Adrenal gland (tissue), 9 donors: ENCODE measurements at regions not wholly inside any gene's neighbourhood (a gene's known extent, or its start where the extent isn't known, plus 50 kb on each side); places are given as distances from the start of the nearest gene placed in this dataset.

ENCODE experiments used
- DNase-seq, 7 donors: peaks; one replicate each; pipeline ENCODE4 v3.0.0-alpha.2; 2019 to 2020
- H3K27ac ChIP-seq, 5 donors: fragments of 200-600 bp; sonication (generic) in 4 of 5; 1 replicate in 3 of 5; 2 replicates in 2 of 5; pipeline versions ENCODE4 v1.5.1 to v1.8.0; 2016 to 2020; ENCODE audit warnings: mild to moderate bottlenecking in 1 of 5
- H3K27me3 ChIP-seq: fragments of 200-600 bp; 2 replicates; pipeline ENCODE4 v1.8.0; 2021
- H3K36me3 ChIP-seq, 2 donors: fragments of 200-600 bp; replicated peaks in 1 of 2; 1 replicate in 1 of 2; 2 replicates in 1 of 2; pipeline versions ENCODE4 v1.5.1 to v1.8.0; 2018 to 2022
- H3K4me1 ChIP-seq, 2 donors: fragments of 200-600 bp; replicated peaks in 1 of 2; 1 replicate in 1 of 2; 2 replicates in 1 of 2; pipeline versions ENCODE4 v1.5.1 to v1.8.0; 2018 to 2021
- H3K4me3 ChIP-seq, 4 donors: fragments of 200-600 bp; sonication (generic) in 3 of 4; one replicate each; pipeline ENCODE4 v1.5.1; 2016 to 2018
- H3K9me3 ChIP-seq, 3 donors: fragments of 200-600 bp; sonication (generic) in 1 of 3; replicated peaks in 1 of 3; 1 replicate in 2 of 3; 2 replicates in 1 of 3; pipeline versions ENCODE4 v1.5.1 to v1.8.0; 2016 to 2021
- CTCF ChIP-seq, 6 experiments: fragments of 450-650 bp in 4 of 6; fragments of 200-600 bp in 2 of 6; sonication (generic) in 1 of 6; IDR thresholded peaks; 1 replicate in 5 of 6; 2 replicates in 1 of 6; pipeline versions ENCODE4 v1.5.1 to v1.8.0; 2016 to 2021; ENCODE audit warnings: antibody characterized with exemption in 6 of 6, mild to moderate bottlenecking in 2 of 6, moderate library complexity in 1 of 6
- POLR2A ChIP-seq, 2 donors: fragments of 450-650 bp; IDR thresholded peaks; one replicate each; pipeline ENCODE4 v1.6.1; 2017; ENCODE audit warnings: antibody characterized with exemption in 2 of 2, mild to moderate bottlenecking in 2 of 2, moderate library complexity in 1 of 2
- WGBS, 4 donors: extraction: QIAGEN DNeasy Blood & Tissue Kit in 2 of 4; methylation state at CpG; one replicate each; pipeline versions ENCODE4 v1.1.5 to v1.1.7; 2013 to 2017; 5-methylcytosine and 5-hydroxymethylcytosine counted together
- intact Hi-C, 2 donors: fragments of 100-400 bp; cut with DNase I; formaldehyde crosslinking; loops; one replicate each; pipeline versions ENCODE4 v1.14.1 to v1.15.0; 2022 to 2023
- donor health status: healthy with polysubstance abuse.
- donor health status: Bipolar disorder and iron deficiency.
- donor health status: DM: yes; HTN: yes; CAD: no.
- donor health status: DM: no; HTN: no; CAD: no.
- donor health status: DM: no; HTN: no; CAD: no.

- intact Hi-C loops: no loop called here
- Histone ChIP-seq H3K27ac (no peak overlapping the region), H3K4me1 (no peaks in the 10 kb centered on the region), H3K4me3 (no peak overlapping the region), H3K9me3 (no peaks in the 10 kb centered on the region), H3K27me3 (no peaks in the 10 kb centered on the region), H3K36me3 (no peaks in the 10 kb centered on the region)
- no peak for DNase-seq
- TF ChIP-seq CTCF (IDR thresholded peaks at IDR 0.05): no peak
- 36 to 49% (median 40%) methylated on average over 2 of the region's 2 CpGs for WGBS, 4 donors
Observed at GRCh38 chr1:187928696-187929095, 1099.9 kb downstream of the PLA2G4A start.

GRCh38 chr1:187931776-187932175 is 1103.0 kb downstream of the PLA2G4A start:
- no peaks in the 10 kb centered on the region for H3K36me3 ChIP-seq
- intact Hi-C loops: no loop called here
- H3K27ac ChIP-seq: no peak overlapping the region
- no peaks in the 10 kb centered on the region for H3K4me1 ChIP-seq
- DNase-seq: no peak
- no peak overlapping the region for H3K4me3 ChIP-seq
- no peak for TF ChIP-seq CTCF (IDR thresholded peaks at IDR 0.05)
- H3K9me3 ChIP-seq: no peaks in the 10 kb centered on the region
- H3K27me3 ChIP-seq: no peaks in the 10 kb centered on the region
- 64 to 73% (median 69%) methylated on average over 7 of the region's 7 CpGs for WGBS, 4 donors

- H3K36me3 ChIP-seq: no peaks in the 10 kb centered on the region
- no peak overlapping the region for H3K4me3 ChIP-seq
- no peaks in the 10 kb centered on the region for H3K27me3 ChIP-seq
- intact Hi-C loops: no loop called here
- TF ChIP-seq POLR2A (IDR thresholded peaks at IDR 0.05) (no peak), CTCF (IDR thresholded peaks at IDR 0.05) (no peak)
- H3K9me3 ChIP-seq: no peaks in the 10 kb centered on the region
- 81 to 87% (median 83%) methylated on average over 3 of the region's 3 CpGs for WGBS, 4 donors
- DNase-seq: no peak
- no peaks in the 10 kb centered on the region for H3K4me1 ChIP-seq
- no peak overlapping the region for H3K27ac ChIP-seq
Observed at GRCh38 chr1:187933562-187934419, 1105.0 kb downstream of the PLA2G4A start.

GRCh38 chr1:187936667-187937066 is 1107.9 kb downstream of the PLA2G4A start:
- Histone ChIP-seq H3K36me3 (no peaks in the 10 kb centered on the region), H3K4me1 (no peaks in the 10 kb centered on the region), H3K27me3 (no peaks in the 10 kb centered on the region), H3K27ac (no peak overlapping the region), H3K9me3 (no peaks in the 10 kb centered on the region), H3K4me3 (no peak overlapping the region)
- TF ChIP-seq CTCF (IDR thresholded peaks at IDR 0.05) (no peak), POLR2A (IDR thresholded peaks at IDR 0.05) (no peak)
- DNase-seq: no peak
- intact Hi-C loops: no loop called here
- 44 to 71% (median 49%) methylated on average over 1 of the region's 1 CpG for WGBS, 4 donors
